ENCODE measurements at regions not wholly inside any gene's neighbourhood (a gene's known extent, or its start where the extent isn't known, plus 50 kb on each side); places are given as distances from the start of the nearest gene placed in this dataset.
"Not testable (repeated sequence)": the region's sequence is repeated elsewhere in the genome, so short reads cannot be mapped to it uniquely, and the experiment has no call there.

- Histone ChIP-seq H3K9me3 (ENCODE audit: severe bottlenecking) (no peaks in the 10 kb centered on the region), H3K27ac (no peak overlapping the region), H3K4me3 (ENCODE audit: low read depth, low read length) (no peak overlapping the region), H3K27me3 (ENCODE audit: insufficient read depth, low read depth, severe bottlenecking) (no peaks in the 10 kb centered on the region), H3K36me3 (no peaks in the 10 kb centered on the region)
- no peak for DNase-seq
- no peak for TF ChIP-seq CTCF (IDR thresholded peaks at IDR 0.05; ENCODE audit: low read depth, low read length)
These were observed 84.9 kb upstream of the MLN start for GRCh38 chr6:33888664-33889200.

GRCh38 chr6:33888183-33888582 lies 84.4 kb upstream of the MLN start:
- no peak overlapping the region for H3K4me3 ChIP-seq (ENCODE audit: low read depth, low read length)
- H3K9me3 ChIP-seq (ENCODE audit: severe bottlenecking) = no peaks in the 10 kb centered on the region
- no peaks in the 10 kb centered on the region for H3K36me3 ChIP-seq
- no peak for DNase-seq
- no peak overlapping the region for H3K27ac ChIP-seq
- no peaks in the 10 kb centered on the region for H3K27me3 ChIP-seq (ENCODE audit: insufficient read depth, low read depth, severe bottlenecking)
- no peak for TF ChIP-seq CTCF (IDR thresholded peaks at IDR 0.05; ENCODE audit: low read depth, low read length)

GRCh38 chr6:33886673-33887144 lies 82.9 kb upstream of the MLN start:
- H3K27me3 ChIP-seq (ENCODE audit: insufficient read depth, low read depth, severe bottlenecking) = no peaks in the 10 kb centered on the region
- DNase-seq = no peak
- TF ChIP-seq CTCF (IDR thresholded peaks at IDR 0.05; ENCODE audit: low read depth, low read length) = no peak
- H3K4me3 ChIP-seq (ENCODE audit: low read depth, low read length) = no peak overlapping the region
- H3K36me3 ChIP-seq = no peaks in the 10 kb centered on the region
- H3K9me3 ChIP-seq (ENCODE audit: severe bottlenecking) = no peaks in the 10 kb centered on the region
- no peak overlapping the region for H3K27ac ChIP-seq

- Histone ChIP-seq H3K9me3 (ENCODE audit: severe bottlenecking) (no peaks in the 10 kb centered on the region), H3K27ac (no peak overlapping the region), H3K4me3 (ENCODE audit: low read depth, low read length) (no peak overlapping the region), H3K27me3 (ENCODE audit: insufficient read depth, low read depth, severe bottlenecking) (no peaks in the 10 kb centered on the region), H3K36me3 (no peaks in the 10 kb centered on the region)
- TF ChIP-seq CTCF (IDR thresholded peaks at IDR 0.05; ENCODE audit: low read depth, low read length) = no peak
- no peak for DNase-seq
These were observed 81.6 kb upstream of the MLN start for GRCh38 chr6:33885132-33886057.

GRCh38 chr6:33883621-33884020 lies 79.8 kb upstream of the MLN start:
- not testable (repeated sequence) for H3K4me3 ChIP-seq (ENCODE audit: low read depth, low read length); H3K27me3 ChIP-seq (ENCODE audit: insufficient read depth, low read depth, severe bottlenecking); H3K36me3 ChIP-seq; H3K9me3 ChIP-seq (ENCODE audit: severe bottlenecking); H3K27ac ChIP-seq
- DNase-seq = peak; percentile 67

- Histone ChIP-seq H3K36me3 (no peaks in the 10 kb centered on the region), H3K4me3 (ENCODE audit: low read depth, low read length) (no peak overlapping the region), H3K27ac (no peak overlapping the region), H3K9me3 (ENCODE audit: severe bottlenecking) (no peaks in the 10 kb centered on the region), H3K27me3 (ENCODE audit: insufficient read depth, low read depth, severe bottlenecking) (no peaks in the 10 kb centered on the region)
- TF ChIP-seq CTCF (IDR thresholded peaks at IDR 0.05; ENCODE audit: low read depth, low read length) = no peak
- DNase-seq = no peak
These were observed 78.4 kb upstream of the MLN start for GRCh38 chr6:33882154-33882553.

All from WERI-Rb-1 (cell line).